GM23338 (cell line): ENCODE measurements at regions not wholly inside any gene's neighbourhood (a gene's known extent, or its start where the extent isn't known, plus 50 kb on each side); places are given as distances from the start of the nearest gene placed in this dataset.

ENCODE experiments used
- ATAC-seq: fragments of 200-7000 bp; cut with Tn5 transposase; 3 replicates; pipeline ENCODE4 v1.9.1; 2020
- DNase-seq: peaks from one replicate; pipeline ENCODE4 v3.0.0-alpha.2; 2015; ENCODE audit warnings: low spot score
- H2AFZ ChIP-seq: fragments of 200-600 bp; sonication (generic); 2 replicates; pipeline ENCODE4 v1.8.0; 2016; ENCODE audit warnings: antibody characterized with exemption, mild to moderate bottlenecking, moderate library complexity
- H3F3A ChIP-seq: fragments of 200-600 bp; sonication (generic); replicated peaks from 2 replicates; pipeline ENCODE4 v1.8.0; 2017; ENCODE audit warnings: antibody characterized with exemption, mixed run types, low read depth
- H3K27ac ChIP-seq: fragments of 200-600 bp; sonication (generic); 2 replicates; pipeline ENCODE4 v1.6.1; 2016; ENCODE audit warnings: low read depth
- H3K27me3 ChIP-seq: fragments of 200-600 bp; sonication (generic); 2 replicates; pipeline ENCODE4 v1.8.0; 2016; ENCODE audit warnings: mild to moderate bottlenecking, mixed run types, moderate library complexity; ENCODE audit not compliant: insufficient read depth
- H3K36me3 ChIP-seq: fragments of 200-600 bp; sonication (generic); 2 replicates; pipeline ENCODE4 v1.8.0; 2016; ENCODE audit warnings: mild to moderate bottlenecking; ENCODE audit not compliant: insufficient read depth
- H3K4me1 ChIP-seq: fragments of 200-600 bp; sonication (generic); 2 replicates; pipeline ENCODE4 v1.8.0; 2016; ENCODE audit warnings: mild to moderate bottlenecking, moderate library complexity; ENCODE audit not compliant: insufficient read depth
- H3K4me2 ChIP-seq: fragments of 200-600 bp; sonication (generic); 2 replicates; pipeline ENCODE4 v1.7.1; 2017; ENCODE audit warnings: mixed run types
- H3K4me3 ChIP-seq: fragments of 200-600 bp; sonication (generic); 2 replicates; pipeline ENCODE4 v1.6.1; 2016; ENCODE audit warnings: mixed run types
- H3K79me2 ChIP-seq: fragments of 200-600 bp; sonication (generic); replicated peaks from 2 replicates; pipeline ENCODE4 v1.8.0; 2017; ENCODE audit warnings: mild to moderate bottlenecking; ENCODE audit not compliant: insufficient read depth
- H3K9me2 ChIP-seq: fragments of 200-600 bp; sonication (generic); 2 replicates; pipeline ENCODE4 v1.8.0; 2017; ENCODE audit not compliant: insufficient read depth
- H4K20me1 ChIP-seq: fragments of 200-600 bp; sonication (generic); replicated peaks from 2 replicates; pipeline ENCODE4 v1.8.0; 2017; ENCODE audit warnings: mild to moderate bottlenecking; ENCODE audit not compliant: insufficient read depth
- H3K27ac Mint-ChIP-seq: 2 replicates; pipeline ENCODE4 v1.8.0; 2020; ENCODE audit warnings: inconsistent platforms, mild to moderate bottlenecking, moderate library complexity, mixed read lengths
- H3K27me3 Mint-ChIP-seq: 3 replicates; pipeline ENCODE4 v1.8.0; 2022; ENCODE audit warnings: low read depth, mild to moderate bottlenecking, moderate library complexity, mixed read lengths, inconsistent platforms; ENCODE audit not compliant: insufficient read depth, poor library complexity
- H3K36me3 Mint-ChIP-seq: 3 replicates; pipeline ENCODE4 v1.8.0; 2021; ENCODE audit warnings: low read depth, mild to moderate bottlenecking, inconsistent platforms, moderate library complexity, mixed read lengths
- H3K4me1 Mint-ChIP-seq: 3 replicates; pipeline ENCODE4 v1.8.0; 2020; ENCODE audit warnings: mild to moderate bottlenecking, inconsistent platforms, mixed read lengths
- H3K4me3 Mint-ChIP-seq: 3 replicates; pipeline ENCODE4 v1.8.0; 2021; ENCODE audit warnings: moderate library complexity, mild to moderate bottlenecking, inconsistent platforms, mixed read lengths
- H3K9me3 Mint-ChIP-seq: 3 replicates; pipeline ENCODE4 v1.8.0; 2020; ENCODE audit warnings: moderate library complexity, mild to moderate bottlenecking, inconsistent platforms, mixed read lengths
- CREB1 ChIP-seq: fragments of 250-450 bp; sonication (Bioruptor Pico); IDR thresholded peaks from 2 replicates; pipeline ENCODE4 v1.5.0; 2020; ENCODE audit warnings: low read depth, mild to moderate bottlenecking, moderate library complexity
- CTCF ChIP-seq, 2 experiments: fragments of 200-600 bp in 1 of 2; sonication (generic) in 1 of 2; conservative IDR thresholded peaks; 2 replicates each; pipeline versions ENCODE4 v1.5.1 to v1.6.1; 2016 to 2017; ENCODE audit warnings: antibody characterized with exemption in 2 of 2, low read depth in 2 of 2, mild to moderate bottlenecking in 2 of 2, moderate library complexity in 1 of 2
- ETS1 ChIP-seq: IDR thresholded peaks from 2 replicates; pipeline ENCODE4 v1.6.1; 2016; ENCODE audit warnings: antibody characterized with exemption
- EZH2 ChIP-seq: fragments of 200-600 bp; sonication (generic); IDR thresholded peaks from one replicate; pipeline ENCODE4 v1.8.0; 2017; ENCODE audit warnings: antibody characterized with exemption, mild to moderate bottlenecking, low read depth; ENCODE audit not compliant: unreplicated experiment
- EZH2phosphoT487 ChIP-seq: fragments of 200-600 bp; sonication (generic); IDR thresholded peaks from one replicate; pipeline ENCODE4 v1.8.1; 2018; ENCODE audit warnings: antibody characterized with exemption; ENCODE audit not compliant: unreplicated experiment
- JUNB ChIP-seq: IDR thresholded peaks from one replicate; pipeline ENCODE4 v1.6.1; 2016; ENCODE audit warnings: antibody characterized with exemption; ENCODE audit not compliant: unreplicated experiment
- NANOG ChIP-seq: IDR thresholded peaks from 2 replicates; pipeline ENCODE4 v1.6.1; 2016; ENCODE audit warnings: antibody characterized with exemption, borderline replicate concordance
- POLR2AphosphoS5 ChIP-seq: IDR thresholded peaks from 2 replicates; pipeline ENCODE4 v1.6.1; 2016; ENCODE audit warnings: antibody characterized with exemption, low read depth
- STAT1 ChIP-seq: IDR thresholded peaks from one replicate; pipeline ENCODE4 v1.6.1; 2016; ENCODE audit warnings: antibody characterized with exemption; ENCODE audit not compliant: unreplicated experiment
- ZNF114 ChIP-seq: fragments of 250-450 bp; sonication (Bioruptor Pico); IDR thresholded peaks from 2 replicates; pipeline ENCODE4 v1.5.0; 2020; ENCODE audit warnings: mild to moderate bottlenecking, moderate library complexity
- ZNF331 ChIP-seq: fragments of 250-450 bp; sonication (Bioruptor Pico); IDR thresholded peaks from 2 replicates; pipeline ENCODE4 v1.5.0; 2020; ENCODE audit warnings: low read depth, mild to moderate bottlenecking, moderate library complexity
- TF ChIP-seq, protein P1 (sequence below): fragments of 250-450 bp; sonication (Bioruptor Pico); IDR thresholded peaks from 2 replicates; pipeline ENCODE4 v1.5.0; 2020; ENCODE audit warnings: mild to moderate bottlenecking, moderate library complexity
- TF ChIP-seq, protein P2 (sequence below): IDR thresholded peaks from one replicate; pipeline ENCODE4 v1.6.1; 2018; ENCODE audit warnings: antibody characterized with exemption; ENCODE audit not compliant: unreplicated experiment

DNA sequence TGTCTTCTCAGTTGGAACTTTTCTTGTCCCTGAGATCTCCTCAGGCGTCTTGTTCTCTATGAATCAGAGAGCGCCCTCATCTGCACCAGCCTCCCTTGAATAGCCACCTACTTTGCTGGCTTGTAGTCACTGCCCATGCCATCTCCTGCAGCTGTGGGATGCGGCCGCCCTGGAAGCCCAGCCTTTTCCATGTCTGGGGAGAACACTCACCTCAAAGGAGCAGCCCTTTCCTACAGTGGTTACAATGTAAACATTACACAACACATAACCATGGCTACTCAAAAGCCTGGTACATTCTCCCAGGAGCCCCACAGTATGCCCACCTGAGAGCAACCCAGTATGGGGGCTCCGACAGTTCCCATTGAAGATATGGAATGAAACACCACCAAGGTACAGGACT is 351.0 kb downstream of the EN1 start:
- DNase-seq (no peak), ATAC-seq (no peak)
- Histone ChIP-seq H3K4me1 (peaks cover 8% of the 10 kb centered on the region), H3K9me2 (no peaks in the 10 kb centered on the region; the same call in 1 of the 2 replicates), H3K27ac (no peak overlapping the region), H3K79me2 (no peaks in the 10 kb centered on the region), H2AFZ (no peak overlapping the region), H3F3A (no peaks in the 10 kb centered on the region), H3K4me2 (no peak overlapping the region), H4K20me1 (no peaks in the 10 kb centered on the region), H3K27me3 (no peaks in the 10 kb centered on the region), H3K4me3 (no peak overlapping the region), H3K36me3 (no peaks in the 10 kb centered on the region)
- Mint-ChIP-seq H3K4me3 (no peak overlapping the region), H3K27me3 (peaks cover 11% of the 10 kb centered on the region), H3K9me3 (peaks cover 6% of the 10 kb centered on the region; the same call in 2 of the 3 replicates), H3K27ac (no peak overlapping the region), H3K36me3 (peaks cover 5% of the 10 kb centered on the region; the same call in 2 of the 3 replicates), H3K4me1 (peaks cover 26% of the 10 kb centered on the region)
- TF ChIP-seq STAT1 = no peak
- no peak for TF ChIP-seq JUNB
- no peak for TF ChIP-seq NANOG
- TF ChIP-seq CREB1 = no peak
- TF ChIP-seq, protein P1, sequence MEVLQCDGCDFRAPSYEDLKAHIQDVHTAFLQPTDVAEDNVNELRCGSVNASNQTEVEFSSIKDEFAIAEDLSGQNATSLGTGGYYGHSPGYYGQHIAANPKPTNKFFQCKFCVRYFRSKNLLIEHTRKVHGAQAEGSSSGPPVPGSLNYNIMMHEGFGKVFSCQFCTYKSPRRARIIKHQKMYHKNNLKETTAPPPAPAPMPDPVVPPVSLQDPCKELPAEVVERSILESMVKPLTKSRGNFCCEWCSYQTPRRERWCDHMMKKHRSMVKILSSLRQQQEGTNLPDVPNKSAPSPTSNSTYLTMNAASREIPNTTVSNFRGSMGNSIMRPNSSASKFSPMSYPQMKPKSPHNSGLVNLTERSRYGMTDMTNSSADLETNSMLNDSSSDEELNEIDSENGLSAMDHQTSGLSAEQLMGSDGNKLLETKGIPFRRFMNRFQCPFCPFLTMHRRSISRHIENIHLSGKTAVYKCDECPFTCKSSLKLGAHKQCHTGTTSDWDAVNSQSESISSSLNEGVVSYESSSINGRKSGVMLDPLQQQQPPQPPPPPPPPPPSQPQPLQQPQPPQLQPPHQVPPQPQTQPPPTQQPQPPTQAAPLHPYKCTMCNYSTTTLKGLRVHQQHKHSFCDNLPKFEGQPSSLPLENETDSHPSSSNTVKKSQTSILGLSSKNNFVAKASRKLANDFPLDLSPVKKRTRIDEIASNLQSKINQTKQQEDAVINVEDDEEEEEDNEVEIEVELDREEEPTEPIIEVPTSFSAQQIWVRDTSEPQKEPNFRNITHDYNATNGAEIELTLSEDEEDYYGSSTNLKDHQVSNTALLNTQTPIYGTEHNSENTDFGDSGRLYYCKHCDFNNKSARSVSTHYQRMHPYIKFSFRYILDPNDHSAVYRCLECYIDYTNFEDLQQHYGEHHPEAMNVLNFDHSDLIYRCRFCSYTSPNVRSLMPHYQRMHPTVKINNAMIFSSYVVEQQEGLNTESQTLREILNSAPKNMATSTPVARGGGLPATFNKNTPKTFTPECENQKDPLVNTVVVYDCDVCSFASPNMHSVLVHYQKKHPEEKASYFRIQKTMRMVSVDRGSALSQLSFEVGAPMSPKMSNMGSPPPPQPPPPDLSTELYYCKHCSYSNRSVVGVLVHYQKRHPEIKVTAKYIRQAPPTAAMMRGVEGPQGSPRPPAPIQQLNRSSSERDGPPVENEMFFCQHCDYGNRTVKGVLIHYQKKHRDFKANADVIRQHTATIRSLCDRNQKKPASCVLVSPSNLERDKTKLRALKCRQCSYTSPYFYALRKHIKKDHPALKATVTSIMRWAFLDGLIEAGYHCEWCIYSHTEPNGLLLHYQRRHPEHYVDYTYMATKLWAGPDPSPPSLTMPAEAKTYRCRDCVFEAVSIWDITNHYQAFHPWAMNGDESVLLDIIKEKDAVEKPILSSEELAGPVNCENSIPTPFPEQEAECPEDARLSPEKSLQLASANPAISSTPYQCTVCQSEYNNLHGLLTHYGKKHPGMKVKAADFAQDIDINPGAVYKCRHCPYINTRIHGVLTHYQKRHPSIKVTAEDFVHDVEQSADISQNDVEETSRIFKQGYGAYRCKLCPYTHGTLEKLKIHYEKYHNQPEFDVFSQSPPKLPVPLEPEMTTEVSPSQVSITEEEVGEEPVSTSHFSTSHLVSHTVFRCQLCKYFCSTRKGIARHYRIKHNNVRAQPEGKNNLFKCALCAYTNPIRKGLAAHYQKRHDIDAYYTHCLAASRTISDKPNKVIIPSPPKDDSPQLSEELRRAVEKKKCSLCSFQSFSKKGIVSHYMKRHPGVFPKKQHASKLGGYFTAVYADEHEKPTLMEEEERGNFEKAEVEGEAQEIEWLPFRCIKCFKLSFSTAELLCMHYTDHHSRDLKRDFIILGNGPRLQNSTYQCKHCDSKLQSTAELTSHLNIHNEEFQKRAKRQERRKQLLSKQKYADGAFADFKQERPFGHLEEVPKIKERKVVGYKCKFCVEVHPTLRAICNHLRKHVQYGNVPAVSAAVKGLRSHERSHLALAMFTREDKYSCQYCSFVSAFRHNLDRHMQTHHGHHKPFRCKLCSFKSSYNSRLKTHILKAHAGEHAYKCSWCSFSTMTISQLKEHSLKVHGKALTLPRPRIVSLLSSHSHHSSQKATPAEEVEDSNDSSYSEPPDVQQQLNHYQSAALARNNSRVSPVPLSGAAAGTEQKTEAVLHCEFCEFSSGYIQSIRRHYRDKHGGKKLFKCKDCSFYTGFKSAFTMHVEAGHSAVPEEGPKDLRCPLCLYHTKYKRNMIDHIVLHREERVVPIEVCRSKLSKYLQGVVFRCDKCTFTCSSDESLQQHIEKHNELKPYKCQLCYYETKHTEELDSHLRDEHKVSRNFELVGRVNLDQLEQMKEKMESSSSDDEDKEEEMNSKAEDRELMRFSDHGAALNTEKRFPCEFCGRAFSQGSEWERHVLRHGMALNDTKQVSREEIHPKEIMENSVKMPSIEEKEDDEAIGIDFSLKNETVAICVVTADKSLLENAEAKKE (CRISPR knock-in tag) = no peak
- TF ChIP-seq ZNF114 (CRISPR knock-in tag) = no peak
- TF ChIP-seq EZH2phosphoT487 = no peak
- no peak for TF ChIP-seq ZNF331 (CRISPR knock-in tag)
- TF ChIP-seq EZH2 = no peak
- TF ChIP-seq ETS1 = no peak
- TF ChIP-seq POLR2AphosphoS5 = no peak
- TF ChIP-seq, protein P2, sequence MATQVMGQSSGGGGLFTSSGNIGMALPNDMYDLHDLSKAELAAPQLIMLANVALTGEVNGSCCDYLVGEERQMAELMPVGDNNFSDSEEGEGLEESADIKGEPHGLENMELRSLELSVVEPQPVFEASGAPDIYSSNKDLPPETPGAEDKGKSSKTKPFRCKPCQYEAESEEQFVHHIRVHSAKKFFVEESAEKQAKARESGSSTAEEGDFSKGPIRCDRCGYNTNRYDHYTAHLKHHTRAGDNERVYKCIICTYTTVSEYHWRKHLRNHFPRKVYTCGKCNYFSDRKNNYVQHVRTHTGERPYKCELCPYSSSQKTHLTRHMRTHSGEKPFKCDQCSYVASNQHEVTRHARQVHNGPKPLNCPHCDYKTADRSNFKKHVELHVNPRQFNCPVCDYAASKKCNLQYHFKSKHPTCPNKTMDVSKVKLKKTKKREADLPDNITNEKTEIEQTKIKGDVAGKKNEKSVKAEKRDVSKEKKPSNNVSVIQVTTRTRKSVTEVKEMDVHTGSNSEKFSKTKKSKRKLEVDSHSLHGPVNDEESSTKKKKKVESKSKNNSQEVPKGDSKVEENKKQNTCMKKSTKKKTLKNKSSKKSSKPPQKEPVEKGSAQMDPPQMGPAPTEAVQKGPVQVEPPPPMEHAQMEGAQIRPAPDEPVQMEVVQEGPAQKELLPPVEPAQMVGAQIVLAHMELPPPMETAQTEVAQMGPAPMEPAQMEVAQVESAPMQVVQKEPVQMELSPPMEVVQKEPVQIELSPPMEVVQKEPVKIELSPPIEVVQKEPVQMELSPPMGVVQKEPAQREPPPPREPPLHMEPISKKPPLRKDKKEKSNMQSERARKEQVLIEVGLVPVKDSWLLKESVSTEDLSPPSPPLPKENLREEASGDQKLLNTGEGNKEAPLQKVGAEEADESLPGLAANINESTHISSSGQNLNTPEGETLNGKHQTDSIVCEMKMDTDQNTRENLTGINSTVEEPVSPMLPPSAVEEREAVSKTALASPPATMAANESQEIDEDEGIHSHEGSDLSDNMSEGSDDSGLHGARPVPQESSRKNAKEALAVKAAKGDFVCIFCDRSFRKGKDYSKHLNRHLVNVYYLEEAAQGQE = no peak
- TF ChIP-seq CTCF (conservative IDR thresholded peaks at IDR 0.05; ENCODE audit: low read depth in 2 of 2) = no peak
